ENCODE measurements at regions not wholly inside any gene's neighbourhood (a gene's known extent, or its start where the extent isn't known, plus 50 kb on each side); places are given as distances from the start of the nearest gene placed in this dataset.

DNA sequence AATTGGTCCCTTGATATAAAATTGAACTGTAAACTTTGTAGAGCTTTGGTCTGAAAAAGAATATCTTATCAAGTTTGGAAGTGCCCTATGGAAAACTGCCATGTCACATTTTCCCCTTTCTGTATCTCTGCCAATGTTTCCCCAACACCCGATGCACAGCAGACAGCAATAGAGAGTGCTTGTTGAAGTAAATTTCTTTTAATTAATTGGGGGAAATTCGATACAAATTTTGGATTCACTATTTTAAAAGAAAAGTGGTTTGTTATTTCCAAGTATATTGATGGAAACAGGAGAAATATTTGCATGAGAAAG lies 208.1 kb downstream of the OGFRL1 start:
- TF ChIP-seq YY1 (IDR thresholded peaks at IDR 0.05; ENCODE audit: extremely low read depth, insufficient replicate concordance, low read depth, low read length) (no peak), POLR2A (IDR thresholded peaks at IDR 0.05; ENCODE audit: borderline replicate concordance, extremely low read depth, insufficient read depth, insufficient read length) (no peak), EZH2phosphoT487 (IDR thresholded peaks at IDR 0.05; ENCODE audit: borderline replicate concordance) (no peak), JUND (IDR thresholded peaks at IDR 0.05) (no peak)
- TF ChIP-seq, protein P1, sequence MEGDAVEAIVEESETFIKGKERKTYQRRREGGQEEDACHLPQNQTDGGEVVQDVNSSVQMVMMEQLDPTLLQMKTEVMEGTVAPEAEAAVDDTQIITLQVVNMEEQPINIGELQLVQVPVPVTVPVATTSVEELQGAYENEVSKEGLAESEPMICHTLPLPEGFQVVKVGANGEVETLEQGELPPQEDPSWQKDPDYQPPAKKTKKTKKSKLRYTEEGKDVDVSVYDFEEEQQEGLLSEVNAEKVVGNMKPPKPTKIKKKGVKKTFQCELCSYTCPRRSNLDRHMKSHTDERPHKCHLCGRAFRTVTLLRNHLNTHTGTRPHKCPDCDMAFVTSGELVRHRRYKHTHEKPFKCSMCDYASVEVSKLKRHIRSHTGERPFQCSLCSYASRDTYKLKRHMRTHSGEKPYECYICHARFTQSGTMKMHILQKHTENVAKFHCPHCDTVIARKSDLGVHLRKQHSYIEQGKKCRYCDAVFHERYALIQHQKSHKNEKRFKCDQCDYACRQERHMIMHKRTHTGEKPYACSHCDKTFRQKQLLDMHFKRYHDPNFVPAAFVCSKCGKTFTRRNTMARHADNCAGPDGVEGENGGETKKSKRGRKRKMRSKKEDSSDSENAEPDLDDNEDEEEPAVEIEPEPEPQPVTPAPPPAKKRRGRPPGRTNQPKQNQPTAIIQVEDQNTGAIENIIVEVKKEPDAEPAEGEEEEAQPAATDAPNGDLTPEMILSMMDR (IDR thresholded peaks at IDR 0.05 in 2 of 3, conservative IDR thresholded peaks at IDR 0.05 in 1 of 3; ENCODE audit: borderline replicate concordance in 1 of 3, insufficient read depth in 1 of 3, low read depth in 2 of 3, low read length in 2 of 3) = no peak

Data from HCT116 (cell line).